ENCODE measurements at regions not wholly inside any gene's neighbourhood (a gene's known extent, or its start where the extent isn't known, plus 50 kb on each side); places are given as distances from the start of the nearest gene placed in this dataset.
A peak's percentile ranks its signal among the peaks of the same experiment; 100 is the strongest.
"Not testable (repeated sequence)": the region's sequence is repeated elsewhere in the genome, so short reads cannot be mapped to it uniquely, and the experiment has no call there.

- ATAC-seq (replicated peaks): no peak
- H3K27ac Mint-ChIP-seq: no peak overlapping the region
- no peaks in the 10 kb centered on the region for H3K4me1 Mint-ChIP-seq
- H3K4me3 Mint-ChIP-seq: no peak overlapping the region
- H3K36me3 Mint-ChIP-seq: no peaks in the 10 kb centered on the region
- H3K27me3 Mint-ChIP-seq: no peaks in the 10 kb centered on the region
- peaks cover 15 to 17% of the 10 kb centered on the region in 2 donors for H3K9me3 Mint-ChIP-seq
- DNase-seq: no peak
Measured at GRCh38 chr4:132417220-132417619, 731.9 kb upstream of the PCDH10 start.

- DNase-seq (no peak), ATAC-seq (replicated peaks) (no peak)
- H3K36me3 Mint-ChIP-seq: no peaks in the 10 kb centered on the region
- no peaks in the 10 kb centered on the region for H3K4me1 Mint-ChIP-seq
- H3K27me3 Mint-ChIP-seq: no peaks in the 10 kb centered on the region
- H3K27ac Mint-ChIP-seq: no peak overlapping the region
- peaks cover 0 to 5% of the 10 kb centered on the region in 2 donors for H3K9me3 Mint-ChIP-seq
- no peak overlapping the region for H3K4me3 Mint-ChIP-seq
Measured at GRCh38 chr4:132427125-132427524, 722.0 kb upstream of the PCDH10 start.

GRCh38 chr4:132437117-132437516 is 712.0 kb upstream of the PCDH10 start:
- H3K36me3 Mint-ChIP-seq: no peaks in the 10 kb centered on the region
- ATAC-seq (replicated peaks) (no peak), DNase-seq (no peak)
- no peaks in the 10 kb centered on the region for H3K9me3 Mint-ChIP-seq
- no peak overlapping the region for H3K27ac Mint-ChIP-seq
- H3K27me3 Mint-ChIP-seq: no peaks in the 10 kb centered on the region
- no peak overlapping the region for H3K4me3 Mint-ChIP-seq
- H3K4me1 Mint-ChIP-seq: no peaks in the 10 kb centered on the region

- Mint-ChIP-seq H3K36me3 (no peaks in the 10 kb centered on the region), H3K9me3 (peaks cover 10 to 11% of the 10 kb centered on the region in 2 donors), H3K4me3 (no peak overlapping the region), H3K27ac (no peak overlapping the region), H3K27me3 (no peaks in the 10 kb centered on the region), H3K4me1 (no peaks in the 10 kb centered on the region)
- DNase-seq: no peak
- ATAC-seq (replicated peaks): no peak
Measured at GRCh38 chr4:132445386-132445785, 703.7 kb upstream of the PCDH10 start.

- H3K4me3 Mint-ChIP-seq; H3K4me1 Mint-ChIP-seq; H3K36me3 Mint-ChIP-seq; H3K27ac Mint-ChIP-seq; DNase-seq; H3K27me3 Mint-ChIP-seq; ATAC-seq (replicated peaks): not testable (repeated sequence)
- peaks cover 14 to 20% of the 10 kb centered on the region in 2 donors for H3K9me3 Mint-ChIP-seq
Measured at GRCh38 chr4:132457987-132458386, 691.1 kb upstream of the PCDH10 start.

GRCh38 chr4:132479543-132479942 is 669.6 kb upstream of the PCDH10 start:
- peak; percentile 57 to 64 for ATAC-seq (replicated peaks)
- H3K27ac Mint-ChIP-seq: no peak overlapping the region
- no peaks in the 10 kb centered on the region for H3K27me3 Mint-ChIP-seq
- no peaks in the 10 kb centered on the region for H3K36me3 Mint-ChIP-seq
- H3K4me3 Mint-ChIP-seq: no peak overlapping the region
- H3K4me1 Mint-ChIP-seq: no peaks in the 10 kb centered on the region
- no peaks in the 10 kb centered on the region for H3K9me3 Mint-ChIP-seq
- DNase-seq: no peak

DNA sequence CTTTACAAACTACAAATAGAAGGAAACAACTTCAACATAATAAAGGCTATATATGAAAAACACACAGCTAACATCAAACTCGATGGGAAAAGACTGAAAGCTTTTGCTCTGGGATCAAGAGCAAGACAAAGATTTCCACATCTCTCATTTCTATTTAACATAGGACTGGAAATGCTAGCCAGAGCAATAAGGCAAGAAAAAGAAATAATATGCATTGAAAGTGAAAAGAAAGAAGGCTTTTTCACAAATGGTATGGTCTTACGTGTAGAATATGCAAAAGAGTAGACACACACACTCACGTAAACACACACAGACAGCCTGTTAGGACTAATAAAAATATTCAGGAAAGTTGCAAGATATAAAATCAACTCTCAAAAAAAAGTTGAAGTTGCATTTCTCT is 660.5 kb upstream of the PCDH10 start:
- Mint-ChIP-seq H3K4me1 (no peaks in the 10 kb centered on the region), H3K36me3 (no peaks in the 10 kb centered on the region), H3K27me3 (no peaks in the 10 kb centered on the region), H3K27ac (no peak overlapping the region), H3K9me3 (peaks cover 0 to 10% of the 10 kb centered on the region in 2 donors), H3K4me3 (no peak overlapping the region)
- DNase-seq (no peak), ATAC-seq (replicated peaks) (no peak)

- no peaks in the 10 kb centered on the region for H3K36me3 Mint-ChIP-seq
- H3K4me3 Mint-ChIP-seq: no peak overlapping the region
- no peak overlapping the region for H3K27ac Mint-ChIP-seq
- H3K27me3 Mint-ChIP-seq: no peaks in the 10 kb centered on the region
- ATAC-seq (replicated peaks) (no peak), DNase-seq (no peak)
- H3K4me1 Mint-ChIP-seq: no peaks in the 10 kb centered on the region
- H3K9me3 Mint-ChIP-seq: peaks cover 0 to 4% of the 10 kb centered on the region in 2 donors
Measured at GRCh38 chr4:132493476-132493875, 655.6 kb upstream of the PCDH10 start.

DNA sequence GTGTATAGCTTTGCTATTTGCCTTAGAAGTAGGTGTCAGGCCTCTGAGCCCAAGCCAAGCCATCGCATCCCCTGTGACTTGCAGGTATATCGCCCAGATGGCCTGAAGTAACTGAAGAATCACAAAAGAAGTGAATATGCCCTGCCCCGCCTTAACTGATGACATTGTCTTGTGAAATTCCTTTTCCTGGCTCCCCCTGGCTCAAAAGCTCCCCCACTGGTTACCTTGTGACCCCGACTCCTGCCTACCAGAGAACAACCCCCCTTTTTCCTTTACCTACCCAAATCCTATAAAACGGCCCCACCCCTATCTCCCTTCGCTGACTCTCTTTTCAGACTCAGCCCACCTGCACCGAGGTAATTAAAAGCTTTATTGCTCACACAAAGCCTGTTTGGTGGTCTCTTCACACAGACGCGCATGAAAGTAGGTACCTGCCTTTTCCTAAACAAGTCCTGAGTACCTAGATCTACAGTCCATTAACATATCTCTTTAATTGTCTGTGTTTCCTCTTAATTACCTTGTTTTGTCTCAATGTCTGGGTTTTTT is 653.8 kb upstream of the PCDH10 start:
- H3K36me3 Mint-ChIP-seq; H3K9me3 Mint-ChIP-seq; H3K27me3 Mint-ChIP-seq; H3K4me1 Mint-ChIP-seq; H3K4me3 Mint-ChIP-seq; H3K27ac Mint-ChIP-seq; ATAC-seq (replicated peaks); DNase-seq: not testable (repeated sequence)

DNA sequence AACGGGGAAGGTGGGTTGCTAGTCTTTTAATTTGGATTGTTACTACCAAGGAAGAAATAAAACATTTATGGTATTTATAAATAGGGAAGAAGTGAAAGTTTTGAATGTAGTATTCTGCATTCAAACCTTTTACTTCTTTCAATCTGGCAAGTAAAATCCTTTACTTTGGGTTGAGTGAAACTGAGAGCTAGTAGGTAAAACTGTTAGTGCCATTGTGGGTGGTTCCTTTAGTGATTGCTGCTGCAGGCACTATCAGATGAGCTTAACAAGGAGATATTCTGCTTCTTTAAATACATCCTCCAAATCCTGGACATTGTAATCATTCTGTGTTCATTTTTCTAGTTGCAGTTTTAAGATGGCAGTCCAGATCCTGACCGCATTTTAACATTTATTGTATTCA is 650.9 kb upstream of the PCDH10 start:
- Mint-ChIP-seq H3K4me3 (no peak overlapping the region), H3K27me3 (no peaks in the 10 kb centered on the region), H3K4me1 (no peaks in the 10 kb centered on the region), H3K9me3 (peaks cover 0 to 2% of the 10 kb centered on the region in 2 donors), H3K36me3 (no peaks in the 10 kb centered on the region), H3K27ac (no peak overlapping the region)
- ATAC-seq (replicated peaks) (no peak), DNase-seq (no peak)

- no peak for DNase-seq
Measured at GRCh38 chr4:132502096-132502552, 647.0 kb upstream of the PCDH10 start.

GRCh38 chr4:132504438-132504837 is 644.7 kb upstream of the PCDH10 start:
- Mint-ChIP-seq H3K4me1 (no peaks in the 10 kb centered on the region), H3K36me3 (no peaks in the 10 kb centered on the region), H3K4me3 (no peak overlapping the region), H3K27ac (no peak overlapping the region), H3K9me3 (peaks cover 0 to 2% of the 10 kb centered on the region in 2 donors), H3K27me3 (no peaks in the 10 kb centered on the region)
- ATAC-seq (replicated peaks) (no peak), DNase-seq (no peak)

More at GRCh38 chr4:132502096-132502552, 647.0 kb upstream of the PCDH10 start:
- peaks cover 0 to 2% of the 10 kb centered on the region in 2 donors for H3K9me3 Mint-ChIP-seq
- no peak overlapping the region for H3K27ac Mint-ChIP-seq
- H3K36me3 Mint-ChIP-seq: no peaks in the 10 kb centered on the region
- H3K4me1 Mint-ChIP-seq: no peaks in the 10 kb centered on the region
- ATAC-seq (replicated peaks): peak; percentile 20 to 31
- H3K4me3 Mint-ChIP-seq: no peak overlapping the region
- H3K27me3 Mint-ChIP-seq: no peaks in the 10 kb centered on the region

DNA sequence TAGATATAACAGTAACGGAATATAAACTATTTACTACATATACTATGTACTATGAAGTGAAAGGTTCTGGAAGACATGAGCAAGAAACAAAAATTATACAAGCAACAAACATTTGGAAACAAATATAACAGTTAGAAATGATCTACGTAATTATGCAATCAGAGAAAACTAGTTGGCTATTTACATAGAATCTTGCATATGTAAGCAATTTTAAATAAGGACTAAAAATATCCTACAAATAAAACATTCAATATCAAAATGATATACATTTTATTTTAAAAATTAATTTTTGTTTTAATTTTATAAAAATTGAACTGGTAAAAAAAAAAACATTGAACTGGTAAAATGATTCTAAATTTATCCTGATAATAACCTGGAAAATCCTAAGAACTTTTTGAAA is 642.5 kb upstream of the PCDH10 start:
- no peak overlapping the region for H3K27ac Mint-ChIP-seq
- DNase-seq (no peak), ATAC-seq (replicated peaks) (no peak)
- no peaks in the 10 kb centered on the region for H3K27me3 Mint-ChIP-seq
- H3K4me1 Mint-ChIP-seq: no peaks in the 10 kb centered on the region
- H3K4me3 Mint-ChIP-seq: no peak overlapping the region
- H3K9me3 Mint-ChIP-seq: no peaks in the 10 kb centered on the region
- no peaks in the 10 kb centered on the region for H3K36me3 Mint-ChIP-seq

- DNase-seq: no peak
- no peaks in the 10 kb centered on the region for H3K4me1 Mint-ChIP-seq
- no peak for ATAC-seq (replicated peaks)
Measured at GRCh38 chr4:132513491-132513890, 635.6 kb upstream of the PCDH10 start.

DNA sequence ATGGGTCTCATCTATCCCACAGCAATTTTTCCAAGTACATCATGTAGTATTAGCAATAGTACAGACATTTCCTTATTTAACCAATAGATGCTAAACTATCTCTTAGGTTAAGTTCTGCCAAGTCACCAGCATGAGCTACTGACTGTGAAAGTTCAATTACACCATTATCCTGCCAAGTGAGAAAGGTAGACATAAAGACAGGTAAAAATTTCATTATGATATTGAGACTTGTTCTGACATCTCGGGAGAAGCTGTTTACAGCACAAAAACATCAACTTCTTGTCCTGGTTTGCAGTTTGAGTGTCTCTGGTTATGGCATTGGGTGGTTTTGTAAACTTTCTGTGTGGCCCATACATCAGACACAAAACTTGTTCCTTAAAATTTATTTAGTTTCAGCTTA is 622.4 kb upstream of the PCDH10 start:
- Mint-ChIP-seq H3K27ac (no peak overlapping the region), H3K4me3 (no peak overlapping the region), H3K36me3 (no peaks in the 10 kb centered on the region), H3K4me1 (no peaks in the 10 kb centered on the region), H3K27me3 (no peaks in the 10 kb centered on the region), H3K9me3 (no peaks in the 10 kb centered on the region)
- DNase-seq (no peak), ATAC-seq (replicated peaks) (no peak)

More at GRCh38 chr4:132513491-132513890, 635.6 kb upstream of the PCDH10 start:
- Mint-ChIP-seq H3K4me3 (no peak overlapping the region), H3K36me3 (no peaks in the 10 kb centered on the region), H3K9me3 (no peaks in the 10 kb centered on the region), H3K27ac (no peak overlapping the region), H3K27me3 (no peaks in the 10 kb centered on the region)

- Mint-ChIP-seq H3K36me3 (no peaks in the 10 kb centered on the region), H3K9me3 (no peaks in the 10 kb centered on the region), H3K27me3 (no peaks in the 10 kb centered on the region), H3K4me1 (no peaks in the 10 kb centered on the region), H3K27ac (no peak overlapping the region), H3K4me3 (no peak overlapping the region)
- DNase-seq (no peak), ATAC-seq (replicated peaks) (no peak)
Measured at GRCh38 chr4:132527817-132528216, 621.3 kb upstream of the PCDH10 start.

All from stimulated activated naive B cell treated with anti-CD40 and anti-IgM and Interleukin-4, amounts not matched to agents 10 μg/mL and 1 μg/mL and 100 μg/mL, for 72 hours (primary cell).